Body of pancreas (tissue), 4 donors: ENCODE measurements at regions not wholly inside any gene's neighbourhood (a gene's known extent, or its start where the extent isn't known, plus 50 kb on each side); places are given as distances from the start of the nearest gene placed in this dataset.

Experiments used
- POLR2A ChIP-seq, 3 donors: fragments of 450-650 bp; IDR thresholded peaks; one replicate each; pipeline ENCODE4 v1.6.1; 2016; ENCODE audit warnings: antibody characterized with exemption in 3 of 3, mild to moderate bottlenecking in 2 of 3
- TF ChIP-seq, protein P1 (sequence below), 7 experiments: fragments of 450-650 bp in 4 of 7; fragments of 200-600 bp in 3 of 7; sonication (generic) in 3 of 7; IDR thresholded peaks; one replicate each; pipeline ENCODE4 v1.5.1; 2016 to 2019; ENCODE audit warnings: antibody characterized with exemption in 7 of 7

DNA sequence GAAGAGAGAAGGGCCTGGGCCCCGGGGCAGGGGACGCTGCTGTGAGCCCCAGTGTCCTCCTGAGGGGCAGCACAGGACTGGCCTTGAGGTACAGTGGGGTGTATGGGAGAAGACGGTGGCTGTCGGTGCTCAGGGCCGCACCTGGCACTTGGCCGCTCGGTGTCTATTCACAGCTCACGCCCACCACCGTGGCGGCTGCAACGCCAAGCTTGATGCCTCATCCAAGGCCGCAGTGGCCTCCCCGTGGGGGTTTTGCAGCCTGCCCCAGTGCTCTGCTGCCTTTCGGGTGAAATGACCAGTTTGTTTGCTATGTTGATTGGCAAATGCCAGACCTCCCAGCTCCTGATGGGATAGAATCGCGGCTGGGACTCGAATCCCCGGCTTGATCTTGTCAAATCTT is 79.5 kb upstream of the SLCO4A1 start:
- TF ChIP-seq, protein P1, sequence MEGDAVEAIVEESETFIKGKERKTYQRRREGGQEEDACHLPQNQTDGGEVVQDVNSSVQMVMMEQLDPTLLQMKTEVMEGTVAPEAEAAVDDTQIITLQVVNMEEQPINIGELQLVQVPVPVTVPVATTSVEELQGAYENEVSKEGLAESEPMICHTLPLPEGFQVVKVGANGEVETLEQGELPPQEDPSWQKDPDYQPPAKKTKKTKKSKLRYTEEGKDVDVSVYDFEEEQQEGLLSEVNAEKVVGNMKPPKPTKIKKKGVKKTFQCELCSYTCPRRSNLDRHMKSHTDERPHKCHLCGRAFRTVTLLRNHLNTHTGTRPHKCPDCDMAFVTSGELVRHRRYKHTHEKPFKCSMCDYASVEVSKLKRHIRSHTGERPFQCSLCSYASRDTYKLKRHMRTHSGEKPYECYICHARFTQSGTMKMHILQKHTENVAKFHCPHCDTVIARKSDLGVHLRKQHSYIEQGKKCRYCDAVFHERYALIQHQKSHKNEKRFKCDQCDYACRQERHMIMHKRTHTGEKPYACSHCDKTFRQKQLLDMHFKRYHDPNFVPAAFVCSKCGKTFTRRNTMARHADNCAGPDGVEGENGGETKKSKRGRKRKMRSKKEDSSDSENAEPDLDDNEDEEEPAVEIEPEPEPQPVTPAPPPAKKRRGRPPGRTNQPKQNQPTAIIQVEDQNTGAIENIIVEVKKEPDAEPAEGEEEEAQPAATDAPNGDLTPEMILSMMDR (IDR thresholded peaks at IDR 0.05), result no peak
- no peak for TF ChIP-seq POLR2A (IDR thresholded peaks at IDR 0.05)
